Epithelial cell of esophagus (primary cell): ENCODE measurements at regions not wholly inside any gene's neighbourhood (a gene's known extent, or its start where the extent isn't known, plus 50 kb on each side); places are given as distances from the start of the nearest gene placed in this dataset.
A peak's percentile ranks its signal among the peaks of the same experiment; 100 is the strongest.

Source experiments
- DNase-seq: peaks from one replicate; pipeline ENCODE4 v3.0.0; 2010; ENCODE audit warnings: low read depth
- H3K4me3 ChIP-seq: 2 replicates; pipeline ENCODE4 v1.5.1; 2011; ENCODE audit warnings: mild to moderate bottlenecking, low read length, control low read depth
- CTCF ChIP-seq: IDR thresholded peaks from 2 replicates; pipeline ENCODE4 v1.5.1; 2011; ENCODE audit warnings: low read depth, mild to moderate bottlenecking, low read length, control low read depth, inconsistent platforms; ENCODE audit not compliant: insufficient read depth; ENCODE audit errors: missing control alignments

- H3K4me3 ChIP-seq, result no peak overlapping the region
- no peak for TF ChIP-seq CTCF
- no peak for DNase-seq
Measured at GRCh38 chr2:221243771-221244170, 328.3 kb downstream of the EPHA4 start.

- DNase-seq, result peak; percentile 64
- no peak for TF ChIP-seq CTCF
- no peak overlapping the region for H3K4me3 ChIP-seq
Measured at GRCh38 chr2:221245045-221245444, 327.1 kb downstream of the EPHA4 start.

DNA sequence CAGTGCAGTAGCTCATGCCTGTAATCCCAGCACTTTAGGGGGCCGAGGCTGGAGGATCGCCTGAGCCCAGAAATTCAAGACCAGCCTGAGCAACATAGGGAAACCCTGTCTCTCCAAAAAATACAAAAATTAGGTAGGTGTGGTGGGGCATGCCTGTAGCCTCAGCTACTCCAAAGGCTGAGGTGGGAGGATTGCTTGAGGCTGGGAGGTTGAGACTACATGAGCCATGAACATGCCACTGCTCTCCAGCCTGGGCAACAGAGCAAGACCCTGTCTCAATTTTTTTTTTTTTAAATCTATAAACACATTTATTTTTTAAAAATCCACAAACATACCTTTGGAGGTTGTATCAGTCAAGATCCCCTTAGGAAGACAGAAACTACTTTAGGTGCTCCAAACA lies 326.3 kb downstream of the EPHA4 start:
- DNase-seq, result no peak
- no peak overlapping the region for H3K4me3 ChIP-seq
- TF ChIP-seq CTCF, result no peak

GRCh38 chr2:221254299-221254698 lies 317.8 kb downstream of the EPHA4 start:
- TF ChIP-seq CTCF, result no peak
- no peak overlapping the region for H3K4me3 ChIP-seq
- no peak for DNase-seq

DNA sequence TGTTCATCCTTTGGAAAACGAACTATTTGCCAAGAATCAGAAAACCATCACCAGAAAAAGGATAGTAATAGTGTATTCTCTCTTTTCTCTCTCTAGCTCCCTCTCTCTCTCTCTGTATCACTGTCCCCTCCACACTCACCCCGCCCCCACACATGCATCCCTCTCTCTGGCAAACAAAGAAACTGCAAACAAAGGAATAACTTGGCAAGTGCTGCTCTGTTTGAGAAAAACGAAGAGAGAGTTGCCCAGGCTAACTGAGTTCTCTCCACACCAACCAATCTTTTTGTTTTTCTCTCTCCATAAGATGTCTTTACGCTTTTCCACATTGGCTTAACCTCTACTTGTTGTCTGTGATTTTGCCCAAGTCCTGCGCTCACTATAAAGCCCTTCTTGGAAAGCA lies 316.2 kb downstream of the EPHA4 start:
- DNase-seq, result no peak
- TF ChIP-seq CTCF, result no peak
- H3K4me3 ChIP-seq, result no peak overlapping the region

DNA sequence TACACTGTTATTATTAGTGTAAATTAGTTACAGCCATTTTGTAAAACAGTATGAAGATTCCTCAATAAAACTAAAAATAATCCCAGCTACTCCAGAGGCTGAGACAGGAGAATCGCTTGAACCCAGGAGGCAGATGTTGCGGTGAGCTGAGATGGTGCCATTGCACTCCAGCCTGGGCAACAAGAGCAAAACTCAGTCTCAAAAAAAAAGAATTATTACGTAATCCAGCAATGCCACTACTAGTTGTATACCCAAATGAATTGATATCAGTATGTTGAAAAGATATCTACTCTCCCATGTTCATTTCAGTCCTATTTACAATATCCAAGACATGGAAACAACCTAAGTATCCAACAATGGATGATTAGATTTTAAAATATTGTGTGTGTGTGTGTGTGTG lies 313.6 kb downstream of the EPHA4 start:
- no peak for DNase-seq
- no peak overlapping the region for H3K4me3 ChIP-seq
- TF ChIP-seq CTCF, result no peak

DNA sequence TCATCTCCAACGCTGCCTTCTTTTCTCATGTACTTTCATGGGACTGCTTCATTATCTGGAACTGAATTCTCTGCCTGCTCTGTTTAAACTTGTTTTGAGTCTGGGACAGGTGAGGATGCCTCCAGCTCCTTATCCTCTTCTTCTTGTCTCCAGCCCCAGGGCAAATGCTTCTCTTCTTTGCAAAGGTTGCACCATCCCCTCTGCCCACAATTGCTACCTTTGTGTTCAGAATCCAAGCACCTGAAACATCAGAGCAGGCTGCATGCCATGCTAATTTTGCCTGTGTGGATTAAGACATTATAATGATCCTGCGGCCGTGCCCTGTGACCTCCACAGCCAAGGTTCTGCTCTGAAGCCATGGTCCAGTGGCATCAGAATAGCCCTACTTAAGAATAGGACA lies 309.5 kb downstream of the EPHA4 start:
- peak; percentile 15 for DNase-seq
- H3K4me3 ChIP-seq, result no peak overlapping the region
- TF ChIP-seq CTCF, result no peak
